ENCODE measurements at regions not wholly inside any gene's neighbourhood (a gene's known extent, or its start where the extent isn't known, plus 50 kb on each side); places are given as distances from the start of the nearest gene placed in this dataset.

DNA sequence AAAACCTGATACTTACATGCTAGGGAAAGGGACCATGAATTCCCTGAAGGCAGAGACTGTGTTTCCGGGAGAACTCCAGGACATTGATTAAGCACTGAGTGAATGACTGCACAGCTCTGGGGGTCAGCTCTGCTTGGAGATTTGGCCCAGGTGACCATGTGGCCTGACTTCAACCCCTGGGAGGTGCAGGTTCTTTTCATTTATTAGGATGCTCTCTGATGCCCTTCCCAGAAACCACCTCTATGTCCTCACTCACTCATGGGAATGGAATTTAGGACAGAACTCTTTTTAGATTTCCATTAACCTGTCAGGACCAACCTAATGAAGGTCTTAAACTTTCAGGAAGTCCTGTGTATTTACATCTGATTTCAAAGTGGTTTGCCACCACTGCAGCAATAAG lies 393.3 kb upstream of the ARGLU1 start:
- H3K36me3 ChIP-seq = no peaks in the 10 kb centered on the region
- H3K4me3 ChIP-seq = no peak overlapping the region
- WGBS, 5 donors = 63 to 100% (median 92%) methylated on average over 1 of the region's 1 CpG
- no peak for DNase-seq
- no peak for TF ChIP-seq POLR2AphosphoS5 (IDR thresholded peaks at IDR 0.05)
- no peak for TF ChIP-seq EP300 (IDR thresholded peaks at IDR 0.05)
- no peak for TF ChIP-seq POLR2A (IDR thresholded peaks at IDR 0.05)
- TF ChIP-seq, protein P1, sequence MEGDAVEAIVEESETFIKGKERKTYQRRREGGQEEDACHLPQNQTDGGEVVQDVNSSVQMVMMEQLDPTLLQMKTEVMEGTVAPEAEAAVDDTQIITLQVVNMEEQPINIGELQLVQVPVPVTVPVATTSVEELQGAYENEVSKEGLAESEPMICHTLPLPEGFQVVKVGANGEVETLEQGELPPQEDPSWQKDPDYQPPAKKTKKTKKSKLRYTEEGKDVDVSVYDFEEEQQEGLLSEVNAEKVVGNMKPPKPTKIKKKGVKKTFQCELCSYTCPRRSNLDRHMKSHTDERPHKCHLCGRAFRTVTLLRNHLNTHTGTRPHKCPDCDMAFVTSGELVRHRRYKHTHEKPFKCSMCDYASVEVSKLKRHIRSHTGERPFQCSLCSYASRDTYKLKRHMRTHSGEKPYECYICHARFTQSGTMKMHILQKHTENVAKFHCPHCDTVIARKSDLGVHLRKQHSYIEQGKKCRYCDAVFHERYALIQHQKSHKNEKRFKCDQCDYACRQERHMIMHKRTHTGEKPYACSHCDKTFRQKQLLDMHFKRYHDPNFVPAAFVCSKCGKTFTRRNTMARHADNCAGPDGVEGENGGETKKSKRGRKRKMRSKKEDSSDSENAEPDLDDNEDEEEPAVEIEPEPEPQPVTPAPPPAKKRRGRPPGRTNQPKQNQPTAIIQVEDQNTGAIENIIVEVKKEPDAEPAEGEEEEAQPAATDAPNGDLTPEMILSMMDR (IDR thresholded peaks at IDR 0.05) = no peak
- H3K4me1 ChIP-seq = no peaks in the 10 kb centered on the region
- intact Hi-C loops (cut with DNase I; ENCODE audit: low total_unique reads) = no loop called here
- H3K27ac ChIP-seq = no peak overlapping the region
- no peaks in the 10 kb centered on the region for H3K9me3 ChIP-seq
- no peaks in the 10 kb centered on the region for H3K27me3 ChIP-seq

DNA sequence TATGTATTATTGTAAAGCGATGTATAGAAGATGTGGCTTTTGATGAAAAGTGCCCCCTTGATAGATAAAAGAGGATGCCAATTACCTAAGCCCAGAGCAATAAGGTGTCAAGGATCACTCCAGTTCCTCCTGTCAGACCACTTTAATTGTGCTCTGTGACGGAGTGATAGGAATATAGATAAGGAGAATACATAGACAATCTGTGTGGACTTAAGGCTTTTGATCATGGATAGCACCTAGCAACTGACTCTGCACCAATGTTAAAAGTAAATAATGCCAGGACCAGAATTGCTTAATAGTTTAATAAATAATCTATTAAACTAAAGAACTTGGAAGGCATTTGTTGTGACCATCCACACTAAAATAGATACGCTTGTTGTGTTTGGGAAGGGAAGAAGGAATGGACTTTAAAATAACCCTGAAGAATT lies 390.7 kb upstream of the ARGLU1 start:
- DNase-seq = no peak
- Histone ChIP-seq H3K4me1 (no peaks in the 10 kb centered on the region), H3K9me3 (peaks cover 0 to 5% (median 1%) of the 10 kb centered on the region in 4 donors), H3K27me3 (no peaks in the 10 kb centered on the region), H3K27ac (no peak overlapping the region), H3K4me3 (no peak overlapping the region), H3K36me3 (no peaks in the 10 kb centered on the region)
- TF ChIP-seq, protein P1 (IDR thresholded peaks at IDR 0.05) = no peak
- TF ChIP-seq EP300 (IDR thresholded peaks at IDR 0.05) (no peak), POLR2A (IDR thresholded peaks at IDR 0.05) (no peak), POLR2AphosphoS5 (IDR thresholded peaks at IDR 0.05) (no peak)
- intact Hi-C loops (cut with DNase I; ENCODE audit: low total_unique reads) = no loop called here
- WGBS, 5 donors = 56 to 73% (median 63%) methylated on average over 3 of the region's 3 CpGs

DNA sequence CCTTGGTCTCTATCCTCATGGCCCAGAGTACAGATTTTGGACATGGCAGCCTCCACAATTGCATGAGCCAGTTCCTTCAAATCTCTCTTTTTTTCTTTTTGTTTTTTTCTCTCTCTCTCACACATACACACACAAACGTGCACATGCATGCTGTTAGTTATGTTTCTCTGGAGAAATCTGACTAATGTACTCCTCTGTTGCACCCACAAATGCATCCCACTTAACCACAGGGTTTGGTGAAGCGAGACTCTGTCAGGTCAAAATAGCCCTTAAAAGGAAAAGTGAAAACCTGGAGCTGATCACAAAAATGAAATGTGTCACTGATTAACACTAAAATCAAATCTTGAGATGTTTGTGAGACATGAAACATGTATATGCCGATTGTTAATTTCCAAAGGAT lies 374.6 kb upstream of the ARGLU1 start:
- Histone ChIP-seq H3K27ac (no peak overlapping the region), H3K4me1 (no peaks in the 10 kb centered on the region), H3K9me3 (no peaks in the 10 kb centered on the region), H3K27me3 (no peaks in the 10 kb centered on the region), H3K4me3 (no peak overlapping the region), H3K36me3 (no peaks in the 10 kb centered on the region)
- 81 to 91% (median 87%) methylated on average over 3 of the region's 3 CpGs for WGBS, 5 donors
- no peak for DNase-seq
- intact Hi-C loops (cut with DNase I; ENCODE audit: low total_unique reads) = no loop called here
- TF ChIP-seq POLR2A (IDR thresholded peaks at IDR 0.05) (no peak), EP300 (IDR thresholded peaks at IDR 0.05) (no peak), POLR2AphosphoS5 (IDR thresholded peaks at IDR 0.05) (no peak)
- TF ChIP-seq, protein P1 (IDR thresholded peaks at IDR 0.05) = no peak

DNA sequence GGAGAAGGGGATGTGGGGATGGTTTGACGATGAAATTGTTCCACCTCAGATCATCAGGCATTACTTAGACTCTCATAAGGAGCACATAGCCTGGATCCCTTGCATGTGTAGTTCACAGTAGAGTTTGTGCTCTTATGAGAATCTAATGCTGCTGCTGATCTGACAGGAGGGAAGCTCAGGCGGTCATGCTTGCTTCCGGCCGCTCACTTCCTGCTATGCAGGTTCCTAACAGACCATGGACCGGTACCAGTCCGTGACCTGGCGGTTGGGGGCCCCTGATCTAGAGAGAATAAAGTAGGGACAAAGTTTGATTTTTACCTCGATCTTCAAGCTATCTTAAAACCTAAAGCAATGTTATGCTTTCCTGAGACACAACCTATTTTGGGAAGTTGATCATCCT lies 373.8 kb upstream of the ARGLU1 start:
- no peaks in the 10 kb centered on the region for H3K9me3 ChIP-seq
- H3K36me3 ChIP-seq = no peaks in the 10 kb centered on the region
- DNase-seq = no peak
- H3K27me3 ChIP-seq = no peaks in the 10 kb centered on the region
- TF ChIP-seq POLR2AphosphoS5 (IDR thresholded peaks at IDR 0.05) = no peak
- no peaks in the 10 kb centered on the region for H3K4me1 ChIP-seq
- intact Hi-C loops (cut with DNase I; ENCODE audit: low total_unique reads) = no loop called here
- 91 to 96% (median 92%) methylated on average over 8 of the region's 8 CpGs for WGBS, 5 donors
- no peak overlapping the region for H3K4me3 ChIP-seq
- no peak overlapping the region for H3K27ac ChIP-seq

DNA sequence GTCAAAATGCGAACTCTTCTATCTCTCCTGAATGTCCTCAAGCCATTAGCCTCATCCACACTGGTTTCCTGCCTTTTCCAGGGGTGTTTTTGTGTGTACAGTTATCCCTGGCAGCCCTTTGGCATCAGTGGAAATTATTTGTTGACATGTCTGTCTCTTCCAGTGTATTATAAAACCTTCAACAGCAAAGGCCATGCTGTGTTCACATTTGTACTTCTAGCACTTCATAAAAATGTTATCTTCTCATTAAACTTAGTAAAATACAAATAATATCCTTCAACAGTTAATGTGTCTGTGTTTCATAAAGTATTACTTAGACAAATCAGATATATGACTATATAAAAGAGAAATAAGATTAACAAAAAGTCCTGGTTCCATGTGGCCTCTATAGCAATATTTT lies 359.5 kb upstream of the ARGLU1 start:
- DNase-seq = no peak
- 84 to 94% (median 91%) methylated on average over 1 of the region's 1 CpG for WGBS, 5 donors
- no peak overlapping the region for H3K4me3 ChIP-seq
- H3K27ac ChIP-seq = no peak overlapping the region
- no peaks in the 10 kb centered on the region for H3K4me1 ChIP-seq
- intact Hi-C loops (cut with DNase I; ENCODE audit: low total_unique reads) = no loop called here
- no peaks in the 10 kb centered on the region for H3K36me3 ChIP-seq
- H3K27me3 ChIP-seq = no peaks in the 10 kb centered on the region
- H3K9me3 ChIP-seq = no peaks in the 10 kb centered on the region
- TF ChIP-seq EP300 (IDR thresholded peaks at IDR 0.05) = no peak
- no peak for TF ChIP-seq POLR2A (IDR thresholded peaks at IDR 0.05)
- no peak for TF ChIP-seq POLR2AphosphoS5 (IDR thresholded peaks at IDR 0.05)
- TF ChIP-seq, protein P1 (IDR thresholded peaks at IDR 0.05) = no peak
